HG03439 (cell line): ENCODE measurements at regions not wholly inside any gene's neighbourhood (a gene's known extent, or its start where the extent isn't known, plus 50 kb on each side); places are given as distances from the start of the nearest gene placed in this dataset.

Source experiments
- ATAC-seq: cut with Tn5 transposase; IDR thresholded peaks from one replicate; pipeline ENCODE4 v1.9.1; 2021; ENCODE audit warnings: mild to moderate bottlenecking, moderate library complexity; ENCODE audit not compliant: unreplicated experiment

GRCh38 chr12:76259106-76259505, 89.1 kb downstream of the BBS10 start:
- no peak for ATAC-seq

DNA sequence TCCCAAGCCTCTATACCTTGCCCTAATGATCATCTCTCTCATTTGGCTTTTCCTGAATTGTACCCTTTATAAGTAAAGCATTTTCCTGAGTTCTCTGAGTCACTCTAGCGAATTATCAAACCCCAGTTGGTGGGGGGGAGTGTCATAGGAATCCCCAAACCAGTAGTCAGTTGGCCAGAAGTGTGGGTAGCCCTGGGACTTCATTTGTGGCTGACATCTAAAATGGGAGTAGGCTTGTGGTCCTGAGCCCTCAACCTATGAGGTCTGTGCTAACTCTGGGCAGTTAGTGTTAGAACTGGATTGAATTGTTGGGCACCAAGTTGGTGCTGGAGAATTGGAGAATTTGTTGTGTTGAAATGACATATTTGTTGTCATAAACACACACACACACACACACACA, 91.3 kb downstream of the BBS10 start:
- ATAC-seq: no peak

DNA sequence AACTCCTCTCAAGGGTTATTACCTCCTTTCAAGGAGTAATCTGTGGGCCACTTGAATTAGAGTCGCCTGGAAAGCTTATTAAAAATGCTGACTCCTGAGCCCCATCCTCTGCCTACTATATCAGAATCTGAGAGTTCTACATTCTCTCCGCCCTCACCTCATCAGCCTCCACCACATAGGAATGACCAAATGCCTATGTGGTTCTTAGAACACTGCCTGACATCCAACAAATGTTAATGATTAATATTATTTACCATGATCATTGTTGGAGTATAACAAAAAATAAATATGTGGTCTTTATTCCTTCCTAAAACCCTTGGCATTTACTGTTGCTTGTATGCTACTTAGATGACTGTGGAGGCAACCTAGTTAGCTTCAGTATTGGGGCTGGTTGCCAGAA, 91.9 kb downstream of the BBS10 start:
- no peak for ATAC-seq

DNA sequence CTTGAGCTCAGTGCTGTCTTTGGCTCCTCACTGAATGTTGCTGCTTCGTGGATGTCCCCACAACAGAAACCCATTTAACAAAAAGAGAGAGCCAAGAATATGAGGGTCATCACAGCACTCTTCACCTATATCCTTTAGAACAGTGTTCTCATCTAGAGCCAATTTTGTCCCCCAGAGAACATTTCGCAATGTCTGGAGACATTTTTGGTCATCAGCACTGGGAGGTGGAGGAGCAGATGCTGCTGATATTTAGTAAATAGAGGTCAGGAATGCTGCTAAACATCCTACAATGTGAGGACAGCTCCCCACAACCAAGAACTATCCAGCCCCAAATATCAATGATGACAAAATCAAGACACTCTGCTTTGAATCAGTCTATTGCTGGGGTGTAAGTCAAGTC, 92.5 kb downstream of the BBS10 start:
- ATAC-seq: no peak

- ATAC-seq: no peak
Measured at GRCh38 chr12:76255281-76255680, 92.9 kb downstream of the BBS10 start.

- no peak for ATAC-seq
Measured at GRCh38 chr12:76252031-76252430, 96.2 kb downstream of the BBS10 start.

DNA sequence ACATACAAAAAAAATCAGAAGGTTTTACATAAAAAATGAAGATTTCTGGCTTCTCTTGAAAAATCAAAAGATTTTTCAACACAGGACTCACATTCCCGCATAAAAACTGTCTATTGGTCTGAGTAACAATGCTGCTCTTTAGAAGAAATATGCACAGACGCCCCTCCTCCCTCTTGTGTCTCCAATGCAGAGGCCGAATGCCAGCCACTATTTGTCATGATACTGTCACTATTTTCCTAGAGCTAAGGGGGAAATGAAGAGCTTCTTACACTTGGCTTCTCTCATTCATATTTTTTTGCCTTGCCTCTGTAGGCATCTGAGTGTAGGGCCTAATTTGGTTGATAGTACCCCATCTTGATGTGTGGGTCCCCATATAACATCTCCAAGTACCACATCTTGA, 98.0 kb downstream of the BBS10 start:
- ATAC-seq: no peak

DNA sequence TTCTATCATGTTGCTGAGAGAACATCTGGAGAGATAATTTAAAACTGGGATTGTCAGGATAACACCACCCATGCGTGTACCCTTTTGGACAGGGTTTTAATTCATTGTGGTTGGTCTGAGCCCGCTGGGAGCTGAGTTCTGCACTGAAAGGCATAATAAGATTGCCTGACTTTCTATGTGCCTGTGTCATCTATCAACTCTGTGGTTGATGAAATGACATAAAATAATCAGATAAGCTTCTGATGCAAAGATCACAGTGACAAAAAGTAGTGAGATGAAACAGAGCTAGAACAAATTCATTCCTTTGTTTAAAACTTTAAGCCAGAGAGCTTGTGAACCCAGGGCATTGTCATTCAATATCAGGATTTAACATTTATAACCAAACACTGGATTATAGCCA, 98.7 kb downstream of the BBS10 start:
- ATAC-seq: no peak

GRCh38 chr12:76247992-76248391, 100.2 kb downstream of the BBS10 start:
- no peak for ATAC-seq

DNA sequence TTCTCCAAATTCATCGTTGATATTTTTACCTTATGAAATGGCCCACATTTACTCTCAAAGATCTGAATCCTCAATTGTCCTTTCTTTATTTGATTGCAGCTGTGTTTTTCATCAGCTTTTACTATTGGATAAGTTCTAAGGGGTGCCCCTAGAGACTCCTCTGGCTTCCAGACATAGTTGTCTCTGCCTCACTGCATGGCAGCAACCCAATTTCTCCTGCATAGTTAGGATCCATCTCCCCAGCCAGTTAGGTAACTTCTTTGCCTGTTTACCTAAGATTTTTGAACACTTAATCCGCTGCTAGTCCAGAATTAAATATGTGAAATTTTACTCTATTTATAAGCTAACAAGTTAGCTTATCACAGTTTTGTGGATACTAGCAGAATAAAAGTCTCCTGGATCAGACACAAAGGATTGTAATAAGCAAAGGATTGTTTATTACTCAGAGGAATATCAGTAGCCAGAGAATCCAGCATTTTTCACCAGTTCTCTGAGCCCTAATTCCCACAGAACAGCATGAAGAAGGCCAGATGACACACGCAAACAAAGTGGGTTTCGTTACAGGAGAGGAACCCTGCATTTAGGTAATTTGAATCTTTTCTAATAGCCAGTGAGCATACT, 101.1 kb downstream of the BBS10 start:
- ATAC-seq: no peak

DNA sequence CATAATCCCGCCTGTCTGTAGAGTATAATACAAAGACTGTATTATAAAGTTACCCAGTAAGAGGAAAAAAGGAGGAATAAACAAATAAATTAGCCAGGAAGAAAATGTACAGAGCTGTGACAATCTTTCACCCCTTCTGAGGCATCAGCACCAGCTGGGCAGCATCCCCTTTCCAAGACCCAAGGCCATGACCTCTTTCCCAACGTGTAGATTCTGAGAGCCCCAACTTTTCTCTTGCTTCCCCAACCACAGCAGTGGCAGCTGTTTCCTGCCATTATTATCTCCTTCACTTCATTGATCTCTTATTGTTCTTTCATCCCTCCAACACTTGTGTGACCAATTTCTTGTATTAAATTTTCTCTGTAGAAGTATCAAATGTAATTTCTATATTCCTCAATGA, 101.6 kb downstream of the BBS10 start:
- no peak for ATAC-seq

DNA sequence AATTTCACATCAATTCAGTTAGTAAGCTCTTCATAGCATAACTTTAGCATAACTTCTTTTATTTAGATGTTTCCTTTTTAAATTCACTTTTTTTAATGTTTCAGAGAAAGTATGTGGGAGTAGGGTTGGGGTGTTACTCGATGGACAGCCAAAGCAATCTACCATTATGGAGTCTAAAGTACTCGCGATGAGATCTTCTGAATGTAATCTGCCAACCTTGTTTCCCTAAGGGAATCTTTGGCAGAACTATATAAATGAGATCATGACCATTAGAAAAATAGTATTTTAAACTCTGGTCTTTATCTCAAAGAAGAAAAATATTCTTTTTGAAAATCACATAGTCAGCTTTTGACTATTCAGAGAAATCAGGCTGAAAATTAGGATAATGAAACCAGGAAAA, 103.9 kb downstream of the BBS10 start:
- ATAC-seq: no peak

- no peak for ATAC-seq
Measured at GRCh38 chr12:76242813-76243550, 105.2 kb downstream of the BBS10 start.

DNA sequence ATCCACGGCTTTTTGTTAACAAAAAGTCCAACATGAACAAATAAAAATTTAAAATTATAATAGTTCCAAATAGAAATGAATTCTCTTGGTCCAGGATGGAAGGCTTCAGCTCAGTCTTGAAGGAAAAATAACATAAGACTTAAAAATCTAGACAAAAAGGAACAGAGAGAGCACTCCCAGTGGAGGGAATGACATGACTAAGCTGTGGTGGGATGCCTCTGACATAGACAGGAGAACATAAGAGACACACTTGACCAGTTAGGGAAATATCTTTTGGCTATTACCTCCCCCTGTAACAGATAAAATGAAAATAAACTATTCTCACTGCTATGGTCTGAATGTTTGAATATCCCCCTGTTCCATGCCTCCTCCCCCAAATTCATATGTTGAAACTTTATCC, 106.8 kb downstream of the BBS10 start:
- ATAC-seq: no peak

DNA sequence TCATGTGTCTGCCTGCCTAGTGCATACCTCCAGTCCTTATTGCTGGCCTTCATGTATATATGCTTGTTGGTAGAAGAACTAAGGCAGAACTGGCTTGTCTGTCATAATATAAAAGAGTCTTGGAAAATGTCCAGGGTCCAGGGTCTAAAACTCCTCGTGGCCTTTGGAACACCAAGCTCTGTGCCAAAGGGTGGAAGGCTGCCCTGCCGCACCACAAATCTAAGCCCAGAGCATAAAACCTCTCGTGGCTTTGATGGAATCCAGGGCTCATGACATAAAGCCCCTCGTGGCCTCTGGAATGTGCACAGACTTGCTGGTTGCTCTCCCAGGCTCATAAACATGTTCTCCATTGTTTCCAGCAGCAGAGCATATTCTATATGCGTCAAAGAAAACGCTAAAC, 107.9 kb downstream of the BBS10 start:
- no peak for ATAC-seq

- no peak for ATAC-seq
Measured at GRCh38 chr12:76238688-76239087, 109.5 kb downstream of the BBS10 start.

GRCh38 chr12:76237086-76237701, 111.0 kb downstream of the BBS10 start:
- ATAC-seq: no peak

- no peak for ATAC-seq
Measured at GRCh38 chr12:76236640-76237039, 111.6 kb downstream of the BBS10 start.

- no peak for ATAC-seq
Measured at GRCh38 chr12:76234741-76235140, 113.5 kb downstream of the BBS10 start.

DNA sequence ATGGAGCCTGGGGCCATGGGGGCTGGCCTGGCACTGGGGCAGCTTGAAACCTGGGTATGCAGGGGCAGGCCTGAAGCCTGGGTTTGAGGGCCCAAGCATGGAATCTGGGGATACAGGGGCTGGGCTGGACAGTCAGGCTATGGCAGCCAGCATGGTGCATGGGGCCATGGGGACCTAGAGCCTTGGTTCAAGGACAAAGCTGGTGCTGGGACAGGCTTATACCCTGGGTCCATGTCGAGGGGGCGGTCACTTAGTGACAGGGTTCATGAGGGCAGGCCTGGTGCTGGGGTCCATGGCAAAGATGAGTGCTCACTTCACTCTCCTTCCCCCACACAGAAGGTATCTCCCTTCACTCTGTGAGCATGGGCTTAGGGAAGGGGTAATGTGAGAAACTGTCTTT, 116.2 kb downstream of the BBS10 start:
- ATAC-seq: no peak

GRCh38 chr12:76226956-76227355, 121.3 kb downstream of the BBS10 start:
- no peak for ATAC-seq

GRCh38 chr12:76226397-76226796, 121.8 kb downstream of the BBS10 start:
- ATAC-seq: no peak
